ENCODE measurements at regions not wholly inside any gene's neighbourhood (a gene's known extent, or its start where the extent isn't known, plus 50 kb on each side); places are given as distances from the start of the nearest gene placed in this dataset.

- TF ChIP-seq RFX5 (IDR thresholded peaks at IDR 0.05; ENCODE audit: borderline replicate concordance, low read depth, low read length) (no peak), NANOG (IDR thresholded peaks at IDR 0.05; ENCODE audit: insufficient read depth, low read depth, low read length, poor library complexity, severe bottlenecking) (no peak), SAP30 (IDR thresholded peaks at IDR 0.05; ENCODE audit: insufficient read depth, insufficient replicate concordance, low read length) (no peak), CHD7 (IDR thresholded peaks at IDR 0.05; ENCODE audit: insufficient replicate concordance, low read length) (no peak), MAX (IDR thresholded peaks at IDR 0.05) (no peak), SP1 (IDR thresholded peaks at IDR 0.05; ENCODE audit: low read depth, low read length) (no peak), TAF7 (optimal IDR thresholded peaks at IDR 0.05; ENCODE audit: borderline replicate concordance, low read depth, low read length) (no peak)
Measured at GRCh38 chr2:105478670-105479069, 79.8 kb upstream of the FHL2 start (continued).
